Astrocyte of the cerebellum (primary cell): ENCODE measurements at regions not wholly inside any gene's neighbourhood (a gene's known extent, or its start where the extent isn't known, plus 50 kb on each side); places are given as distances from the start of the nearest gene placed in this dataset.

Experiments used
- DNase-seq: peaks from one replicate; pipeline ENCODE4 v3.0.0-alpha.2; 2011; ENCODE audit warnings: low read depth
- H3K4me3 ChIP-seq: 2 replicates; pipeline ENCODE4 v1.5.1; 2011; ENCODE audit warnings: mild to moderate bottlenecking, low read depth, low read length, moderate library complexity
- CTCF ChIP-seq: IDR thresholded peaks from 2 replicates; pipeline ENCODE4 v1.5.1; 2012; ENCODE audit warnings: low read length, low read depth, moderate library complexity, mild to moderate bottlenecking; ENCODE audit errors: missing control alignments
- in situ Hi-C: cut with HindIII; loops from 2 replicates; pipeline ENCODE4 v1.10.0; 2017; ENCODE audit warnings: low sequenced_read_pairs

GRCh38 chr2:194128810-194129209 is 1528.2 kb upstream of the SLC39A10 start:
- no peak for DNase-seq
- in situ Hi-C loops = no loop called here
- H3K4me3 ChIP-seq = no peak overlapping the region
- no peak for TF ChIP-seq CTCF

- DNase-seq = peak; percentile 8
- TF ChIP-seq CTCF = no peak
- H3K4me3 ChIP-seq = no peak overlapping the region
- in situ Hi-C loops = no loop called here
These were observed 1530.6 kb upstream of the SLC39A10 start for GRCh38 chr2:194126418-194126817.

GRCh38 chr2:194116861-194117260 is 1540.2 kb upstream of the SLC39A10 start:
- no peak for TF ChIP-seq CTCF
- no peak overlapping the region for H3K4me3 ChIP-seq
- in situ Hi-C loops = no loop called here
- no peak for DNase-seq

- no peak for DNase-seq
- no peak overlapping the region for H3K4me3 ChIP-seq
- TF ChIP-seq CTCF = no peak
- in situ Hi-C loops = no loop called here
These were observed 1551.7 kb upstream of the SLC39A10 start for GRCh38 chr2:194105358-194105757.

GRCh38 chr2:194104687-194105086 is 1552.3 kb upstream of the SLC39A10 start:
- no peak overlapping the region for H3K4me3 ChIP-seq
- no peak for TF ChIP-seq CTCF
- no peak for DNase-seq
- in situ Hi-C loops = no loop called here

- DNase-seq = no peak
- no peak for TF ChIP-seq CTCF
- in situ Hi-C loops = no loop called here
These were observed 1552.9 kb upstream of the SLC39A10 start for GRCh38 chr2:194103941-194104659.

More at GRCh38 chr2:194103941-194104659, 1552.9 kb upstream of the SLC39A10 start:
- no peak overlapping the region for H3K4me3 ChIP-seq
